GM23338 (cell line): ENCODE measurements at regions not wholly inside any gene's neighbourhood (a gene's known extent, or its start where the extent isn't known, plus 50 kb on each side); places are given as distances from the start of the nearest gene placed in this dataset.
A peak's percentile ranks its signal among the peaks of the same experiment; 100 is the strongest.

Experiments used
- ATAC-seq: fragments of 200-7000 bp; cut with Tn5 transposase; 3 replicates; pipeline ENCODE4 v1.9.1; 2020
- DNase-seq: peaks from one replicate; pipeline ENCODE4 v3.0.0-alpha.2; 2015; ENCODE audit warnings: low spot score
- H2AFZ ChIP-seq: fragments of 200-600 bp; sonication (generic); 2 replicates; pipeline ENCODE4 v1.8.0; 2016; ENCODE audit warnings: antibody characterized with exemption, mild to moderate bottlenecking, moderate library complexity
- H3F3A ChIP-seq: fragments of 200-600 bp; sonication (generic); replicated peaks from 2 replicates; pipeline ENCODE4 v1.8.0; 2017; ENCODE audit warnings: antibody characterized with exemption, mixed run types, low read depth
- H3K27ac ChIP-seq: fragments of 200-600 bp; sonication (generic); 2 replicates; pipeline ENCODE4 v1.6.1; 2016; ENCODE audit warnings: low read depth
- H3K27me3 ChIP-seq: fragments of 200-600 bp; sonication (generic); 2 replicates; pipeline ENCODE4 v1.8.0; 2016; ENCODE audit warnings: mild to moderate bottlenecking, mixed run types, moderate library complexity; ENCODE audit not compliant: insufficient read depth
- H3K36me3 ChIP-seq: fragments of 200-600 bp; sonication (generic); 2 replicates; pipeline ENCODE4 v1.8.0; 2016; ENCODE audit warnings: mild to moderate bottlenecking; ENCODE audit not compliant: insufficient read depth
- H3K4me1 ChIP-seq: fragments of 200-600 bp; sonication (generic); 2 replicates; pipeline ENCODE4 v1.8.0; 2016; ENCODE audit warnings: mild to moderate bottlenecking, moderate library complexity; ENCODE audit not compliant: insufficient read depth
- H3K4me2 ChIP-seq: fragments of 200-600 bp; sonication (generic); 2 replicates; pipeline ENCODE4 v1.7.1; 2017; ENCODE audit warnings: mixed run types
- H3K4me3 ChIP-seq: fragments of 200-600 bp; sonication (generic); 2 replicates; pipeline ENCODE4 v1.6.1; 2016; ENCODE audit warnings: mixed run types
- H3K79me2 ChIP-seq: fragments of 200-600 bp; sonication (generic); replicated peaks from 2 replicates; pipeline ENCODE4 v1.8.0; 2017; ENCODE audit warnings: mild to moderate bottlenecking; ENCODE audit not compliant: insufficient read depth
- H3K9me2 ChIP-seq: fragments of 200-600 bp; sonication (generic); 2 replicates; pipeline ENCODE4 v1.8.0; 2017; ENCODE audit not compliant: insufficient read depth
- H4K20me1 ChIP-seq: fragments of 200-600 bp; sonication (generic); replicated peaks from 2 replicates; pipeline ENCODE4 v1.8.0; 2017; ENCODE audit warnings: mild to moderate bottlenecking; ENCODE audit not compliant: insufficient read depth
- H3K27ac Mint-ChIP-seq: 2 replicates; pipeline ENCODE4 v1.8.0; 2020; ENCODE audit warnings: inconsistent platforms, mild to moderate bottlenecking, moderate library complexity, mixed read lengths
- H3K27me3 Mint-ChIP-seq: 3 replicates; pipeline ENCODE4 v1.8.0; 2022; ENCODE audit warnings: low read depth, mild to moderate bottlenecking, moderate library complexity, mixed read lengths, inconsistent platforms; ENCODE audit not compliant: insufficient read depth, poor library complexity
- H3K36me3 Mint-ChIP-seq: 3 replicates; pipeline ENCODE4 v1.8.0; 2021; ENCODE audit warnings: low read depth, mild to moderate bottlenecking, inconsistent platforms, moderate library complexity, mixed read lengths
- H3K4me1 Mint-ChIP-seq: 3 replicates; pipeline ENCODE4 v1.8.0; 2020; ENCODE audit warnings: mild to moderate bottlenecking, inconsistent platforms, mixed read lengths
- H3K4me3 Mint-ChIP-seq: 3 replicates; pipeline ENCODE4 v1.8.0; 2021; ENCODE audit warnings: moderate library complexity, mild to moderate bottlenecking, inconsistent platforms, mixed read lengths
- H3K9me3 Mint-ChIP-seq: 3 replicates; pipeline ENCODE4 v1.8.0; 2020; ENCODE audit warnings: moderate library complexity, mild to moderate bottlenecking, inconsistent platforms, mixed read lengths
- CREB1 ChIP-seq: fragments of 250-450 bp; sonication (Bioruptor Pico); IDR thresholded peaks from 2 replicates; pipeline ENCODE4 v1.5.0; 2020; ENCODE audit warnings: low read depth, mild to moderate bottlenecking, moderate library complexity
- EZH2 ChIP-seq: fragments of 200-600 bp; sonication (generic); IDR thresholded peaks from one replicate; pipeline ENCODE4 v1.8.0; 2017; ENCODE audit warnings: antibody characterized with exemption, mild to moderate bottlenecking, low read depth; ENCODE audit not compliant: unreplicated experiment
- EZH2phosphoT487 ChIP-seq: fragments of 200-600 bp; sonication (generic); IDR thresholded peaks from one replicate; pipeline ENCODE4 v1.8.1; 2018; ENCODE audit warnings: antibody characterized with exemption; ENCODE audit not compliant: unreplicated experiment
- JUNB ChIP-seq: IDR thresholded peaks from one replicate; pipeline ENCODE4 v1.6.1; 2016; ENCODE audit warnings: antibody characterized with exemption; ENCODE audit not compliant: unreplicated experiment
- NANOG ChIP-seq: IDR thresholded peaks from 2 replicates; pipeline ENCODE4 v1.6.1; 2016; ENCODE audit warnings: antibody characterized with exemption, borderline replicate concordance
- POLR2AphosphoS5 ChIP-seq: IDR thresholded peaks from 2 replicates; pipeline ENCODE4 v1.6.1; 2016; ENCODE audit warnings: antibody characterized with exemption, low read depth
- STAT1 ChIP-seq: IDR thresholded peaks from one replicate; pipeline ENCODE4 v1.6.1; 2016; ENCODE audit warnings: antibody characterized with exemption; ENCODE audit not compliant: unreplicated experiment
- ZNF114 ChIP-seq: fragments of 250-450 bp; sonication (Bioruptor Pico); IDR thresholded peaks from 2 replicates; pipeline ENCODE4 v1.5.0; 2020; ENCODE audit warnings: mild to moderate bottlenecking, moderate library complexity
- ZNF331 ChIP-seq: fragments of 250-450 bp; sonication (Bioruptor Pico); IDR thresholded peaks from 2 replicates; pipeline ENCODE4 v1.5.0; 2020; ENCODE audit warnings: low read depth, mild to moderate bottlenecking, moderate library complexity
- TF ChIP-seq, protein P1 (sequence below), 2 experiments: fragments of 200-600 bp in 1 of 2; sonication (generic) in 1 of 2; conservative IDR thresholded peaks; 2 replicates each; pipeline versions ENCODE4 v1.5.1 to v1.6.1; 2016 to 2017; ENCODE audit warnings: antibody characterized with exemption in 2 of 2, low read depth in 2 of 2, mild to moderate bottlenecking in 2 of 2, moderate library complexity in 1 of 2
- TF ChIP-seq, protein P2 (sequence below): IDR thresholded peaks from one replicate; pipeline ENCODE4 v1.6.1; 2018; ENCODE audit warnings: antibody characterized with exemption; ENCODE audit not compliant: unreplicated experiment
- TF ChIP-seq, protein P3 (sequence below): fragments of 250-450 bp; sonication (Bioruptor Pico); IDR thresholded peaks from 2 replicates; pipeline ENCODE4 v1.5.0; 2020; ENCODE audit warnings: mild to moderate bottlenecking, moderate library complexity
- TF ChIP-seq, protein P4 (sequence below): IDR thresholded peaks from 2 replicates; pipeline ENCODE4 v1.6.1; 2016; ENCODE audit warnings: antibody characterized with exemption

DNA sequence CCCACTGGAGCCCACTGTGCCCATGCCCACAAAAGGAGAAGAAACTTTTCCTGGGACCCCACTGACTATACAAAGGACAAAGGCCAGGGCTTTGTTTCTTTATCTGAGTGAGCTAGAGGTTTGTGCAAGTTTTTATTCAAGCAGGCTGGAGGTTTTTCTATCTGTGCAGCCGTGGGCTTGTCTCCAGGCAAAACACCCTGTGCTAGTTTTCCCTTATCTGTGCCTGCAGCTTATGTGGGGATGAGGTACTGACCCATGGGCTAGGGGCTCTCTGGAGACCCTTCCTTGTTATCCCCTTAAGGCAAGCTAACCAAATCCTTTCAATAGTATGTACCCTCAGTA lies 545.5 kb downstream of the ZPLD1 start:
- Mint-ChIP-seq H3K9me3 (no peaks in the 10 kb centered on the region), H3K36me3 (no peaks in the 10 kb centered on the region), H3K4me3 (no peak overlapping the region), H3K4me1 (no peaks in the 10 kb centered on the region), H3K27ac (no peak overlapping the region), H3K27me3 (no peaks in the 10 kb centered on the region)
- Histone ChIP-seq H3F3A (no peaks in the 10 kb centered on the region), H3K4me3 (no peak overlapping the region), H3K9me2 (no peaks in the 10 kb centered on the region), H3K4me2 (no peak overlapping the region), H2AFZ (peak overlapping the region; percentile 64; the same call in 1 of the 2 replicates), H4K20me1 (no peaks in the 10 kb centered on the region), H3K4me1 (no peaks in the 10 kb centered on the region), H3K79me2 (no peaks in the 10 kb centered on the region), H3K27me3 (no peaks in the 10 kb centered on the region), H3K27ac (no peak overlapping the region), H3K36me3 (no peaks in the 10 kb centered on the region)
- no peak for DNase-seq
- ATAC-seq: no peak
- TF ChIP-seq, protein P1, sequence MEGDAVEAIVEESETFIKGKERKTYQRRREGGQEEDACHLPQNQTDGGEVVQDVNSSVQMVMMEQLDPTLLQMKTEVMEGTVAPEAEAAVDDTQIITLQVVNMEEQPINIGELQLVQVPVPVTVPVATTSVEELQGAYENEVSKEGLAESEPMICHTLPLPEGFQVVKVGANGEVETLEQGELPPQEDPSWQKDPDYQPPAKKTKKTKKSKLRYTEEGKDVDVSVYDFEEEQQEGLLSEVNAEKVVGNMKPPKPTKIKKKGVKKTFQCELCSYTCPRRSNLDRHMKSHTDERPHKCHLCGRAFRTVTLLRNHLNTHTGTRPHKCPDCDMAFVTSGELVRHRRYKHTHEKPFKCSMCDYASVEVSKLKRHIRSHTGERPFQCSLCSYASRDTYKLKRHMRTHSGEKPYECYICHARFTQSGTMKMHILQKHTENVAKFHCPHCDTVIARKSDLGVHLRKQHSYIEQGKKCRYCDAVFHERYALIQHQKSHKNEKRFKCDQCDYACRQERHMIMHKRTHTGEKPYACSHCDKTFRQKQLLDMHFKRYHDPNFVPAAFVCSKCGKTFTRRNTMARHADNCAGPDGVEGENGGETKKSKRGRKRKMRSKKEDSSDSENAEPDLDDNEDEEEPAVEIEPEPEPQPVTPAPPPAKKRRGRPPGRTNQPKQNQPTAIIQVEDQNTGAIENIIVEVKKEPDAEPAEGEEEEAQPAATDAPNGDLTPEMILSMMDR (conservative IDR thresholded peaks at IDR 0.05; ENCODE audit: low read depth in 2 of 2): no peak
- TF ChIP-seq POLR2AphosphoS5 (no peak), EZH2phosphoT487 (no peak), ZNF331 (CRISPR knock-in tag) (no peak), EZH2 (no peak), STAT1 (no peak), CREB1 (CRISPR knock-in tag) (no peak), JUNB (no peak), ZNF114 (no peak), NANOG (no peak)
- TF ChIP-seq, protein P2, sequence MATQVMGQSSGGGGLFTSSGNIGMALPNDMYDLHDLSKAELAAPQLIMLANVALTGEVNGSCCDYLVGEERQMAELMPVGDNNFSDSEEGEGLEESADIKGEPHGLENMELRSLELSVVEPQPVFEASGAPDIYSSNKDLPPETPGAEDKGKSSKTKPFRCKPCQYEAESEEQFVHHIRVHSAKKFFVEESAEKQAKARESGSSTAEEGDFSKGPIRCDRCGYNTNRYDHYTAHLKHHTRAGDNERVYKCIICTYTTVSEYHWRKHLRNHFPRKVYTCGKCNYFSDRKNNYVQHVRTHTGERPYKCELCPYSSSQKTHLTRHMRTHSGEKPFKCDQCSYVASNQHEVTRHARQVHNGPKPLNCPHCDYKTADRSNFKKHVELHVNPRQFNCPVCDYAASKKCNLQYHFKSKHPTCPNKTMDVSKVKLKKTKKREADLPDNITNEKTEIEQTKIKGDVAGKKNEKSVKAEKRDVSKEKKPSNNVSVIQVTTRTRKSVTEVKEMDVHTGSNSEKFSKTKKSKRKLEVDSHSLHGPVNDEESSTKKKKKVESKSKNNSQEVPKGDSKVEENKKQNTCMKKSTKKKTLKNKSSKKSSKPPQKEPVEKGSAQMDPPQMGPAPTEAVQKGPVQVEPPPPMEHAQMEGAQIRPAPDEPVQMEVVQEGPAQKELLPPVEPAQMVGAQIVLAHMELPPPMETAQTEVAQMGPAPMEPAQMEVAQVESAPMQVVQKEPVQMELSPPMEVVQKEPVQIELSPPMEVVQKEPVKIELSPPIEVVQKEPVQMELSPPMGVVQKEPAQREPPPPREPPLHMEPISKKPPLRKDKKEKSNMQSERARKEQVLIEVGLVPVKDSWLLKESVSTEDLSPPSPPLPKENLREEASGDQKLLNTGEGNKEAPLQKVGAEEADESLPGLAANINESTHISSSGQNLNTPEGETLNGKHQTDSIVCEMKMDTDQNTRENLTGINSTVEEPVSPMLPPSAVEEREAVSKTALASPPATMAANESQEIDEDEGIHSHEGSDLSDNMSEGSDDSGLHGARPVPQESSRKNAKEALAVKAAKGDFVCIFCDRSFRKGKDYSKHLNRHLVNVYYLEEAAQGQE: no peak
- TF ChIP-seq, protein P3, sequence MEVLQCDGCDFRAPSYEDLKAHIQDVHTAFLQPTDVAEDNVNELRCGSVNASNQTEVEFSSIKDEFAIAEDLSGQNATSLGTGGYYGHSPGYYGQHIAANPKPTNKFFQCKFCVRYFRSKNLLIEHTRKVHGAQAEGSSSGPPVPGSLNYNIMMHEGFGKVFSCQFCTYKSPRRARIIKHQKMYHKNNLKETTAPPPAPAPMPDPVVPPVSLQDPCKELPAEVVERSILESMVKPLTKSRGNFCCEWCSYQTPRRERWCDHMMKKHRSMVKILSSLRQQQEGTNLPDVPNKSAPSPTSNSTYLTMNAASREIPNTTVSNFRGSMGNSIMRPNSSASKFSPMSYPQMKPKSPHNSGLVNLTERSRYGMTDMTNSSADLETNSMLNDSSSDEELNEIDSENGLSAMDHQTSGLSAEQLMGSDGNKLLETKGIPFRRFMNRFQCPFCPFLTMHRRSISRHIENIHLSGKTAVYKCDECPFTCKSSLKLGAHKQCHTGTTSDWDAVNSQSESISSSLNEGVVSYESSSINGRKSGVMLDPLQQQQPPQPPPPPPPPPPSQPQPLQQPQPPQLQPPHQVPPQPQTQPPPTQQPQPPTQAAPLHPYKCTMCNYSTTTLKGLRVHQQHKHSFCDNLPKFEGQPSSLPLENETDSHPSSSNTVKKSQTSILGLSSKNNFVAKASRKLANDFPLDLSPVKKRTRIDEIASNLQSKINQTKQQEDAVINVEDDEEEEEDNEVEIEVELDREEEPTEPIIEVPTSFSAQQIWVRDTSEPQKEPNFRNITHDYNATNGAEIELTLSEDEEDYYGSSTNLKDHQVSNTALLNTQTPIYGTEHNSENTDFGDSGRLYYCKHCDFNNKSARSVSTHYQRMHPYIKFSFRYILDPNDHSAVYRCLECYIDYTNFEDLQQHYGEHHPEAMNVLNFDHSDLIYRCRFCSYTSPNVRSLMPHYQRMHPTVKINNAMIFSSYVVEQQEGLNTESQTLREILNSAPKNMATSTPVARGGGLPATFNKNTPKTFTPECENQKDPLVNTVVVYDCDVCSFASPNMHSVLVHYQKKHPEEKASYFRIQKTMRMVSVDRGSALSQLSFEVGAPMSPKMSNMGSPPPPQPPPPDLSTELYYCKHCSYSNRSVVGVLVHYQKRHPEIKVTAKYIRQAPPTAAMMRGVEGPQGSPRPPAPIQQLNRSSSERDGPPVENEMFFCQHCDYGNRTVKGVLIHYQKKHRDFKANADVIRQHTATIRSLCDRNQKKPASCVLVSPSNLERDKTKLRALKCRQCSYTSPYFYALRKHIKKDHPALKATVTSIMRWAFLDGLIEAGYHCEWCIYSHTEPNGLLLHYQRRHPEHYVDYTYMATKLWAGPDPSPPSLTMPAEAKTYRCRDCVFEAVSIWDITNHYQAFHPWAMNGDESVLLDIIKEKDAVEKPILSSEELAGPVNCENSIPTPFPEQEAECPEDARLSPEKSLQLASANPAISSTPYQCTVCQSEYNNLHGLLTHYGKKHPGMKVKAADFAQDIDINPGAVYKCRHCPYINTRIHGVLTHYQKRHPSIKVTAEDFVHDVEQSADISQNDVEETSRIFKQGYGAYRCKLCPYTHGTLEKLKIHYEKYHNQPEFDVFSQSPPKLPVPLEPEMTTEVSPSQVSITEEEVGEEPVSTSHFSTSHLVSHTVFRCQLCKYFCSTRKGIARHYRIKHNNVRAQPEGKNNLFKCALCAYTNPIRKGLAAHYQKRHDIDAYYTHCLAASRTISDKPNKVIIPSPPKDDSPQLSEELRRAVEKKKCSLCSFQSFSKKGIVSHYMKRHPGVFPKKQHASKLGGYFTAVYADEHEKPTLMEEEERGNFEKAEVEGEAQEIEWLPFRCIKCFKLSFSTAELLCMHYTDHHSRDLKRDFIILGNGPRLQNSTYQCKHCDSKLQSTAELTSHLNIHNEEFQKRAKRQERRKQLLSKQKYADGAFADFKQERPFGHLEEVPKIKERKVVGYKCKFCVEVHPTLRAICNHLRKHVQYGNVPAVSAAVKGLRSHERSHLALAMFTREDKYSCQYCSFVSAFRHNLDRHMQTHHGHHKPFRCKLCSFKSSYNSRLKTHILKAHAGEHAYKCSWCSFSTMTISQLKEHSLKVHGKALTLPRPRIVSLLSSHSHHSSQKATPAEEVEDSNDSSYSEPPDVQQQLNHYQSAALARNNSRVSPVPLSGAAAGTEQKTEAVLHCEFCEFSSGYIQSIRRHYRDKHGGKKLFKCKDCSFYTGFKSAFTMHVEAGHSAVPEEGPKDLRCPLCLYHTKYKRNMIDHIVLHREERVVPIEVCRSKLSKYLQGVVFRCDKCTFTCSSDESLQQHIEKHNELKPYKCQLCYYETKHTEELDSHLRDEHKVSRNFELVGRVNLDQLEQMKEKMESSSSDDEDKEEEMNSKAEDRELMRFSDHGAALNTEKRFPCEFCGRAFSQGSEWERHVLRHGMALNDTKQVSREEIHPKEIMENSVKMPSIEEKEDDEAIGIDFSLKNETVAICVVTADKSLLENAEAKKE: no peak
- TF ChIP-seq, protein P4, sequence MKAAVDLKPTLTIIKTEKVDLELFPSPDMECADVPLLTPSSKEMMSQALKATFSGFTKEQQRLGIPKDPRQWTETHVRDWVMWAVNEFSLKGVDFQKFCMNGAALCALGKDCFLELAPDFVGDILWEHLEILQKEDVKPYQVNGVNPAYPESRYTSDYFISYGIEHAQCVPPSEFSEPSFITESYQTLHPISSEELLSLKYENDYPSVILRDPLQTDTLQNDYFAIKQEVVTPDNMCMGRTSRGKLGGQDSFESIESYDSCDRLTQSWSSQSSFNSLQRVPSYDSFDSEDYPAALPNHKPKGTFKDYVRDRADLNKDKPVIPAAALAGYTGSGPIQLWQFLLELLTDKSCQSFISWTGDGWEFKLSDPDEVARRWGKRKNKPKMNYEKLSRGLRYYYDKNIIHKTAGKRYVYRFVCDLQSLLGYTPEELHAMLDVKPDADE: no peak
